Loucy (cell line): ENCODE measurements at regions not wholly inside any gene's neighbourhood (a gene's known extent, or its start where the extent isn't known, plus 50 kb on each side); places are given as distances from the start of the nearest gene placed in this dataset.
"Not testable (repeated sequence)": the region's sequence is repeated elsewhere in the genome, so short reads cannot be mapped to it uniquely, and the experiment has no call there.

Source experiments
- H2AFZ ChIP-seq: fragments of 200-600 bp; sonication (generic); 2 replicates; pipeline ENCODE4 v1.6.0; 2016; ENCODE audit warnings: antibody characterized with exemption, mild to moderate bottlenecking, low read length, moderate library complexity
- H3F3A ChIP-seq: fragments of 200-600 bp; 2 replicates; pipeline ENCODE4 v1.6.0; 2016; ENCODE audit warnings: antibody characterized with exemption, low read depth, mild to moderate bottlenecking
- H3K27me3 ChIP-seq: fragments of 200-600 bp; sonication (generic); 2 replicates; pipeline ENCODE4 v1.6.1; 2014; ENCODE audit warnings: low read length, mild to moderate bottlenecking; ENCODE audit not compliant: insufficient read depth, poor library complexity, severe bottlenecking
- H3K36me3 ChIP-seq: fragments of 200-600 bp; sonication (generic); 2 replicates; pipeline ENCODE4 v1.6.1; 2016; ENCODE audit warnings: low read length; ENCODE audit not compliant: insufficient read depth
- H3K4me1 ChIP-seq: fragments of 200-600 bp; sonication (generic); 2 replicates; pipeline ENCODE4 v1.5.1; 2014; ENCODE audit warnings: low read length, mild to moderate bottlenecking; ENCODE audit not compliant: insufficient read depth, poor library complexity, severe bottlenecking
- H3K4me2 ChIP-seq: fragments of 200-600 bp; sonication (generic); 2 replicates; pipeline ENCODE4 v1.6.0; 2014; ENCODE audit warnings: antibody characterized with exemption, low read length, low read depth, mild to moderate bottlenecking; ENCODE audit not compliant: poor library complexity, severe bottlenecking
- H3K4me3 ChIP-seq: fragments of 200-600 bp; sonication (generic); 2 replicates; pipeline ENCODE4 v1.5.1; 2014; ENCODE audit warnings: low read length, mild to moderate bottlenecking, mixed read lengths; ENCODE audit not compliant: poor library complexity, severe bottlenecking
- H3K79me2 ChIP-seq: fragments of 200-600 bp; sonication (generic); 2 replicates; pipeline ENCODE4 v1.6.1; 2014; ENCODE audit warnings: low read length; ENCODE audit not compliant: insufficient read depth
- H3K9ac ChIP-seq: fragments of 200-600 bp; sonication (generic); 2 replicates; pipeline ENCODE4 v1.6.0; 2014; ENCODE audit warnings: mild to moderate bottlenecking, low read depth, low read length, moderate library complexity; ENCODE audit not compliant: poor library complexity, severe bottlenecking
- H3K9me2 ChIP-seq: fragments of 200-600 bp; sonication (generic); replicated peaks from 2 replicates; pipeline ENCODE4 v1.6.1; 2016; ENCODE audit warnings: low read depth, low read length, mixed read lengths
- H3K9me3 ChIP-seq: fragments of 200-600 bp; sonication (generic); 2 replicates; pipeline ENCODE4 v1.6.1; 2014; ENCODE audit warnings: mild to moderate bottlenecking, antibody characterized with exemption, low read length, low read depth; ENCODE audit not compliant: insufficient read depth
- H4K20me1 ChIP-seq: fragments of 200-600 bp; sonication (generic); 2 replicates; pipeline ENCODE4 v1.6.0; 2014; ENCODE audit warnings: antibody characterized with exemption, low read length, mild to moderate bottlenecking; ENCODE audit not compliant: insufficient read depth, poor library complexity, severe bottlenecking
- EZH2phosphoT487 ChIP-seq: fragments of 200-600 bp; IDR thresholded peaks from 2 replicates; pipeline ENCODE4 v1.6.1; 2018; ENCODE audit warnings: antibody characterized with exemption, mild to moderate bottlenecking, moderate library complexity, borderline replicate concordance
- TF ChIP-seq, protein P1 (sequence below): fragments of 200-600 bp; sonication (generic); conservative IDR thresholded peaks from 2 replicates; pipeline ENCODE4 v1.5.1; 2014; ENCODE audit warnings: mild to moderate bottlenecking, antibody characterized with exemption, low read length

DNA sequence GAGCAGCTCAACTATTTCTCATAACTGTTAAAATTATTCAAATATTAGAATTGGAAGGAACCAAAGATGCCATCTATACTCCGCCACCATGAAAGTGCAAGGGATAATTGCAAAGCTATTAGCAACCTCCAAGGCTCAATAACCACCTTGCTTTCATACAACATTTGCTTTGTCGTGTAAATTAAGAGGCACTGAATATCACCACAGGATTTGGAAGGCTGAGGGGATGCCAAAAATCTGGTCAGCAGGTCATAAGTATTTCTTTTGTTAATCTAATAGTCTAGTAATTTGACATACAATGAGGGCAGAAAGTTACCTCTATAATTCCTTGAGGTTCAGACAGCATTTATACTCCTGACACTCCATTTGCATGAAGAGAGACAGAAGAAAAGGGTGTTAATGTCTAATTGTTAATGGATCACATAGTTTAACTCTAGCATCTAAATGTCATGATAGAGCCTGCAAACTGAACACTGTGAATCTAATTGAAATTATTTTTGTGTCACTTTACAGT lies 200.9 kb upstream of the DIAPH2 start:
- no peak overlapping the region for H2AFZ ChIP-seq
- no peaks in the 10 kb centered on the region for H3K9me2 ChIP-seq
- no peaks in the 10 kb centered on the region for H3K27me3 ChIP-seq

DNA sequence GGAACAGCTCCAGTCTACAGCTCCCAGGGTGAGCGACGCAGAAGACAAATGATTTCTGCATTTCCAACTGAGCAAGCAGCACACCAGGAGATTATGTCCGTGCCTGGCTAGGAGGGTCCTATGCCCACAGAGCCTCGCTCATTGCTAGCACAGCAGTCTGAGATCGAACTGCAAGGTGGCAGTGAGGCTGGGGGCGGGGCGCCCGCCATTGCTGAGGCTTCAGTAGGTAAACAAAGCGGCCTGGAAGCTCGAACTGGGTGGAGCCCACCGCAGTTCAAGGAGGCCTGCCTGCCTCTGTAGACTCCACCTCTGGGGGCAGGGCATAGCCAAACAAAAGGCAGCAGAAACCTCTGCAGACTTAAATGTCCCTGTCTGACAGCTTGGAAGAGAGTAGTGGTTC lies 198.0 kb upstream of the DIAPH2 start:
- H3K27me3 ChIP-seq, result not testable (repeated sequence)

More for the DNA sequence above, 200.9 kb upstream of the DIAPH2 start:
- Histone ChIP-seq H3K4me3 (no peak overlapping the region), H3K4me2 (no peak overlapping the region), H3K36me3 (no peaks in the 10 kb centered on the region), H3K79me2 (no peaks in the 10 kb centered on the region), H3K9me3 (no peaks in the 10 kb centered on the region), H4K20me1 (no peaks in the 10 kb centered on the region), H3K9ac (no peak overlapping the region), H3F3A (no peaks in the 10 kb centered on the region), H3K4me1 (no peaks in the 10 kb centered on the region)
- no peak for TF ChIP-seq EZH2phosphoT487
- TF ChIP-seq, protein P1, sequence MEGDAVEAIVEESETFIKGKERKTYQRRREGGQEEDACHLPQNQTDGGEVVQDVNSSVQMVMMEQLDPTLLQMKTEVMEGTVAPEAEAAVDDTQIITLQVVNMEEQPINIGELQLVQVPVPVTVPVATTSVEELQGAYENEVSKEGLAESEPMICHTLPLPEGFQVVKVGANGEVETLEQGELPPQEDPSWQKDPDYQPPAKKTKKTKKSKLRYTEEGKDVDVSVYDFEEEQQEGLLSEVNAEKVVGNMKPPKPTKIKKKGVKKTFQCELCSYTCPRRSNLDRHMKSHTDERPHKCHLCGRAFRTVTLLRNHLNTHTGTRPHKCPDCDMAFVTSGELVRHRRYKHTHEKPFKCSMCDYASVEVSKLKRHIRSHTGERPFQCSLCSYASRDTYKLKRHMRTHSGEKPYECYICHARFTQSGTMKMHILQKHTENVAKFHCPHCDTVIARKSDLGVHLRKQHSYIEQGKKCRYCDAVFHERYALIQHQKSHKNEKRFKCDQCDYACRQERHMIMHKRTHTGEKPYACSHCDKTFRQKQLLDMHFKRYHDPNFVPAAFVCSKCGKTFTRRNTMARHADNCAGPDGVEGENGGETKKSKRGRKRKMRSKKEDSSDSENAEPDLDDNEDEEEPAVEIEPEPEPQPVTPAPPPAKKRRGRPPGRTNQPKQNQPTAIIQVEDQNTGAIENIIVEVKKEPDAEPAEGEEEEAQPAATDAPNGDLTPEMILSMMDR, result no peak

DNA sequence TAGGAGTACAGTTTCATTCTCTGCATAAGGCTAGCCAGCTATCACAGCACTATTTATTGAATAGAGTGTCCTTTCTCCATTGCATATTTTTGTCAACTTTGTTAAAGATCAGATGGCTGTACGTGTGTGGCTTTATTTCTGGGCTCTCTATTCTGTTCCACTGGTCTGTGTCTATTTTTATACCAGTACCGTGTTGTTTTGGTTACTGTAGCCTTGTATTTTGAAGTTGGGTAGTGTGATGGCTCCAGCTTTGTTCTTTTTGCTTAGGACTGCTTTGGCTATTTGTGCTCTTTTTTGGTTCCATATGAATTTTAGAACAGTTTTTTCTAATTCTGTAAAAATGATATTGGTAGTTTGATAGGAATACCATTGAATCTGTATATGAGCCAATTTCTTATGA lies 182.1 kb upstream of the DIAPH2 start:
- H3K79me2 ChIP-seq, result no peaks in the 10 kb centered on the region
- H2AFZ ChIP-seq, result no peak overlapping the region
- H3K4me1 ChIP-seq, result no peaks in the 10 kb centered on the region
- H3K4me3 ChIP-seq, result no peak overlapping the region
- no peaks in the 10 kb centered on the region for H3K27me3 ChIP-seq
- H3K4me2 ChIP-seq, result no peak overlapping the region
- H3F3A ChIP-seq, result no peaks in the 10 kb centered on the region
- H3K9ac ChIP-seq, result no peak overlapping the region
- H3K9me3 ChIP-seq, result no peaks in the 10 kb centered on the region
- H4K20me1 ChIP-seq, result no peaks in the 10 kb centered on the region
- H3K36me3 ChIP-seq, result no peaks in the 10 kb centered on the region
- no peak for TF ChIP-seq EZH2phosphoT487
- TF ChIP-seq, protein P1, result no peak
- H3K9me2 ChIP-seq, result no peaks in the 10 kb centered on the region

More for the DNA sequence above, 198.0 kb upstream of the DIAPH2 start:
- not testable (repeated sequence) for H3K4me1 ChIP-seq, H3K9me2 ChIP-seq, H3K36me3 ChIP-seq, H3F3A ChIP-seq, H3K4me3 ChIP-seq, H3K79me2 ChIP-seq, H3K9me3 ChIP-seq, H2AFZ ChIP-seq, H3K4me2 ChIP-seq, H4K20me1 ChIP-seq, H3K9ac ChIP-seq

DNA sequence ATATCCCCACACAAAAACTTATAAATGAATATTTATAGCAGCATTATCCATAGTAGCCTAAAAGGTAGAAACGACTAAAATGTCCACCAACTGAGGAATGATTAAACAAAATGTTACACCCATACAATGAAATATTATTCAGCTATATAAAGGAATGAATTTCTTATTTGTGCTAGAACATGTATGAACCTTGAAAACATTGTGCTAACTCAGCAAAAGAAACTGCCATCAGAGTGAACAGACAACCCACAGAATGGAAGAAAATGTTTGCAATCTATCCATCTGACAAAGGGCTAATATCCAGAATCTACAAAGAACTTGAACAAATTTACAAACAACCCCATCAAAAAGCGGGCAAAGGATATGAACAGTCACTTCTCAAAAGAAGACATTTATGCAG lies 155.3 kb upstream of the DIAPH2 start:
- H3K9ac ChIP-seq, H3K9me2 ChIP-seq, H3F3A ChIP-seq, H3K4me3 ChIP-seq, H3K4me2 ChIP-seq, H3K4me1 ChIP-seq, H3K79me2 ChIP-seq, H3K9me3 ChIP-seq, H3K27me3 ChIP-seq, H2AFZ ChIP-seq, H4K20me1 ChIP-seq, H3K36me3 ChIP-seq: not testable (repeated sequence)
